ENCODE measurements at regions not wholly inside any gene's neighbourhood (a gene's known extent, or its start where the extent isn't known, plus 50 kb on each side); places are given as distances from the start of the nearest gene placed in this dataset.

DNA sequence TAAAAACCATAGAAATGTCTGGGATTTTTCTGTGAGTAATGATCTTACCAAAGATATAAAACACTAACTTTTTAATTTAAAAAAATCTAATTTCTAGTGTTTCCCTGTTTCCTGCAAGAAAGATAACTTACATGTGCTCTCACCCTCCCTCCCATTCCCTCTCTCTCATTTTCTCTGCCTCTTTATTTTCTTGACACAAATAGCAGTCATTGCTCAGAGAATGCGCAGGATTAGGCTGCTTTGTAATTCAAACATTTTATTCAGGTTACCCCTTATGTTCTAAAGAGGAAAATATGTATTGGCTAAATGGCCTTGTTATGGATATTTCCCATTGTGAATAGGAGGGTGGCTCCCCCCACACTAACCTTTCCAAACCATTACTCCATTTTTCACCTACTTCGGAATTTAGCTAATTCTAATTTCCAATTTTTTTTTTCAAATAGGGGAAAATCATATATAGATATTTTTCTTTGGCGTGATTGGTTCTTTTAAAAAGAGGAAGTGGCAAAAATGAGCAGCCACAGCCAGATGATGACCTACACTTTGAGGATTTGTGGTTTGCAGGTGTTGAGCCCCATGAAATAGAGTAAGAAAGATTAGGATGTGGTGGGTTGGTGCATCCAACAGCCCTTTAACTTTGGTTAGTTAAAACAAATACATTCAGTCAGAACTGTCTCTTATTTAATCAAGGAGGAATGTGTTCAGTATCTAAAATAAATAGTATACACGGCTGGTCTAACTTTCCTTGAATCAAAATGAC lies 554.4 kb downstream of the IGSF11 start:
- no peak for TF ChIP-seq CTCF (IDR thresholded peaks at IDR 0.05 in 8 of 11, conservative IDR thresholded peaks at IDR 0.05 in 3 of 11)
- TF ChIP-seq POLR2AphosphoS5 (IDR thresholded peaks at IDR 0.05), result no peak

Data from spleen (tissue), 7 donors.